SU-DHL-6 (cell line): ENCODE measurements at regions not wholly inside any gene's neighbourhood (a gene's known extent, or its start where the extent isn't known, plus 50 kb on each side); places are given as distances from the start of the nearest gene placed in this dataset.

Source experiments
- EZH2phosphoT487 ChIP-seq: fragments of 200-600 bp; sonication (generic), shearing (Covaris generic); conservative IDR thresholded peaks from 2 replicates; pipeline ENCODE4 v1.6.1; 2018; ENCODE audit warnings: mild to moderate bottlenecking, antibody characterized with exemption, low read length, moderate library complexity, mixed read lengths
- TF ChIP-seq, protein P1 (sequence below): fragments of 200-600 bp; sonication (generic); IDR thresholded peaks from one replicate; pipeline ENCODE4 v1.5.1; 2017; ENCODE audit warnings: antibody characterized with exemption, mild to moderate bottlenecking, low read length, moderate library complexity; ENCODE audit not compliant: insufficient read depth, poor library complexity, severe bottlenecking

DNA sequence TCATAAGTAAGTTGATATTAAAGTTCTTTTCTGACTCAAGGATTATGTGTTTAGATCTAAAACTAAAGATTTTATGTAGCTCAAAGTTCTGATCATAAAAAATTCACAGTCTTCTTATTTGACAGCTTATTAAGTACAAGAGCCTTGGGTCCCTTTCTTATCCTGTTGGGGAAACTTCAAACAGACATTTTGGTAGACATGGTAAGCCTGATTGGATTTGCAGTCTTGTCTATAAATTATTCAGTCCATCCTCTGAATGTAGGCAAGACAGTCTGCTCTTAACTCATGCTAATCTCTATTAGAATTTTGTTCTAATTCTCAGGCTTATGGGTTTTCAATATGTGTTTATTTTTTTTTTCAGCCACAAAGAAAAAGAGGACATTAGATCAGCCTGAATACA is 1718.7 kb upstream of the SLC10A2 start:
- TF ChIP-seq, protein P1, sequence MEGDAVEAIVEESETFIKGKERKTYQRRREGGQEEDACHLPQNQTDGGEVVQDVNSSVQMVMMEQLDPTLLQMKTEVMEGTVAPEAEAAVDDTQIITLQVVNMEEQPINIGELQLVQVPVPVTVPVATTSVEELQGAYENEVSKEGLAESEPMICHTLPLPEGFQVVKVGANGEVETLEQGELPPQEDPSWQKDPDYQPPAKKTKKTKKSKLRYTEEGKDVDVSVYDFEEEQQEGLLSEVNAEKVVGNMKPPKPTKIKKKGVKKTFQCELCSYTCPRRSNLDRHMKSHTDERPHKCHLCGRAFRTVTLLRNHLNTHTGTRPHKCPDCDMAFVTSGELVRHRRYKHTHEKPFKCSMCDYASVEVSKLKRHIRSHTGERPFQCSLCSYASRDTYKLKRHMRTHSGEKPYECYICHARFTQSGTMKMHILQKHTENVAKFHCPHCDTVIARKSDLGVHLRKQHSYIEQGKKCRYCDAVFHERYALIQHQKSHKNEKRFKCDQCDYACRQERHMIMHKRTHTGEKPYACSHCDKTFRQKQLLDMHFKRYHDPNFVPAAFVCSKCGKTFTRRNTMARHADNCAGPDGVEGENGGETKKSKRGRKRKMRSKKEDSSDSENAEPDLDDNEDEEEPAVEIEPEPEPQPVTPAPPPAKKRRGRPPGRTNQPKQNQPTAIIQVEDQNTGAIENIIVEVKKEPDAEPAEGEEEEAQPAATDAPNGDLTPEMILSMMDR, result no peak
- TF ChIP-seq EZH2phosphoT487, result no peak
